ENCODE measurements at regions not wholly inside any gene's neighbourhood (a gene's known extent, or its start where the extent isn't known, plus 50 kb on each side); places are given as distances from the start of the nearest gene placed in this dataset.
A peak's percentile ranks its signal among the peaks of the same experiment; 100 is the strongest.

DNA sequence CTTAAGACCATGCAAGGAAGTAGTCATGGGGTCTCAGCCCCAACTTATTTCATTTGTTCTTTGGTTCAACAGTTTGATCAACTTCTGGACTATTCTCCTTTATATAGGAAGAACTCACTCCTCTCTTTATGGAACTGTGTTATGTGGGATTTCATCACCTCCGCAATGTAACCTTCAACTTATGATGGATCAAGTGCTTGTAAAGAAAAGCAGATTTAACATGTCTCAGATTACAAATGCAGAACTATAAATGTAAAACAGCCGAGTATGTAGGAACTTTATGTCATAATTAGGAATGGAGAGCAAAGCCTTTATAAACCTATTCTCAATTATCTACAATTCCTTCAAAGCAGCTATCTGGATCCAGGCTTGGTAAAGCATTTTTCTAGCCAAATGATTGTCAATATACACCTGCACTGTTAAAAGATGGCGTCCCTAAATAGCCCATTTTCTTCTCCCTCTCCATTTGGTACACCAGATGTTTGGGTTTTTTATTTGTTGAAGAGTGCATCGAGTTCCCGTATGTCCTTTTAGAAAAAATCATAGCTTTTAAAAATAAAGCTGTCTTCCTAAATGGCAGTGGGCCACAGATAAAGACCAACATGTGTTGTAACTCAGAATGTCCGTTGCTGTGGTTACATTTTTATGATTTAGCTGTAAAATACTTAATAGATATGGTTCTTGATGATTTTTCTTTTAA is 985.1 kb upstream of the SLC35B3 start:
- no peak for DNase-seq (ENCODE audit: low read depth)
- in situ Hi-C loops (cut with HindIII; ENCODE audit: low sequenced_read_pairs) = no loop called here
- H3K4me3 ChIP-seq (ENCODE audit: low read depth, low read length) = no peak overlapping the region
- TF ChIP-seq CTCF (IDR thresholded peaks at IDR 0.05; ENCODE audit: low read depth, low read length, missing control alignments) = no peak

DNA sequence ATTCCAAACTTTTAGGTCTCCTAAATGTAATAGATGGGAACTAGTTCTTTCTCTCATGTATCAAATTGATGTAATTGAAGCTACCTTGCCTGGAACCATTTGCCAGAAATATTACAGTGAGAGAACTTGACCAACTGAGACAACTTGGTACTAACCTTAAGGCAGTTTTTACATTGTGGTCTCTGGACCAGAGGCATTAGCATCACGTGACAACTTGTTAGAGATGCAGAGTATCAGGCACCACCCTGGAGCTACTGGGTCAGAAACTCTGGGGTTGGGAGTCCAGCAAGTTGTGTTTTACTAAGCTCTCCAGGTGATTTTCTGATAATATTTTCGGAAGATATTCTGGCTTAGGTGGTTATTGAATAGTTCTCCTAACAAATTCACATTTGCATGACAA is 982.1 kb upstream of the SLC35B3 start:
- no peak for TF ChIP-seq CTCF (IDR thresholded peaks at IDR 0.05; ENCODE audit: low read depth, low read length, missing control alignments)
- in situ Hi-C loops (cut with HindIII; ENCODE audit: low sequenced_read_pairs) = no loop called here

DNA sequence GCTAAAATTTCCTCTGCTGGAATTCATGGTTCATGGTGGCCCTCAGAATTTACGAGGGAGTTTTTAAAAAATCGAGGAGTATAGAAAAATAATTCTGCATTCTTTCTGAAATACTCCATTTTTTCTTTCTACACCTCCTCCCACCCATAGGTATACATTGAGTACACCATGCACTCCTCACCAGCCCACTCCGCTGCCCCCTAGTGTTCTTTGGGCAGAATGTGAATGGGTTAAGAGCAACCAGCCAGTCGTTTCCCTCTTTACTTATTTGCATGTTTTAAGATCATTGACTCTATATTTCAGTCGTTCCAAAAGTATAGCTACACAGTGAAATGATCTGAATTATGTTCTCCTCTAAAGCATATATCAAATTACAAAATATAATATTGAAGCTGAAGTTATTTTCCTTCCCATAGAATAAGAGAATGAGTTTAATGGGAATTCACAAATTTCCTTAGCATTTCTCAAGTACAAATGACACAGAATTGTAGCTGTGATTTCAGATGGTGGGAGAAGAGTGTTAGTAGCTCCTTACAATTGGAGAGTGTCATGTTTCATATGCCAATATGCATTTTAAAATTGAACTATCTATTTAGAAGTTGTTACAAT is 977.7 kb upstream of the SLC35B3 start:
- H3K4me3 ChIP-seq (ENCODE audit: low read depth, low read length) = no peak overlapping the region
- in situ Hi-C loops (cut with HindIII; ENCODE audit: low sequenced_read_pairs) = no loop called here
- TF ChIP-seq CTCF (IDR thresholded peaks at IDR 0.05; ENCODE audit: low read depth, low read length, missing control alignments) = peak; percentile 58
- no peak for DNase-seq (ENCODE audit: low read depth)

More for the DNA sequence above, 982.1 kb upstream of the SLC35B3 start:
- no peak overlapping the region for H3K4me3 ChIP-seq (ENCODE audit: low read depth, low read length)
- no peak for DNase-seq (ENCODE audit: low read depth)

DNA sequence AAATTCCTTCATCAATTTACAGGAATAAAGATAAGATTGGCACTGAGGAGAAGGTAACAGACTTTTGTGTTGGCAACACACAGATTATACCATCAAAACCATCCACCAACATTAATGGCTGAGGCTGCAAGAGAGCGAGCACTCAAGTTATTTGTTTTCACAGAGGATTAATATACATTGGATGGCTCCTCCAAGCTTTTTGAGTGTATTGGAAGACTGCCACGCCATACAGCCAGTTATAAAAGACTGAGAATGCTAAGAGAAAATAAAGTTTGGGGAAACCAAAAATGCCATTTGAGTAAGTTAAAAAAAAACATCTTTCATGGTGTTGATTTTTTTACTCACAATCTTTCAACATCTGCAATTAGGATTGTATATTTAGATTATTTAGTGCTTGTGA is 973.8 kb upstream of the SLC35B3 start:
- DNase-seq (ENCODE audit: low read depth) = no peak
- no peak for TF ChIP-seq CTCF (IDR thresholded peaks at IDR 0.05; ENCODE audit: low read depth, low read length, missing control alignments)
- H3K4me3 ChIP-seq (ENCODE audit: low read depth, low read length) = no peak overlapping the region
- in situ Hi-C loops (cut with HindIII; ENCODE audit: low sequenced_read_pairs) = no loop called here

DNA sequence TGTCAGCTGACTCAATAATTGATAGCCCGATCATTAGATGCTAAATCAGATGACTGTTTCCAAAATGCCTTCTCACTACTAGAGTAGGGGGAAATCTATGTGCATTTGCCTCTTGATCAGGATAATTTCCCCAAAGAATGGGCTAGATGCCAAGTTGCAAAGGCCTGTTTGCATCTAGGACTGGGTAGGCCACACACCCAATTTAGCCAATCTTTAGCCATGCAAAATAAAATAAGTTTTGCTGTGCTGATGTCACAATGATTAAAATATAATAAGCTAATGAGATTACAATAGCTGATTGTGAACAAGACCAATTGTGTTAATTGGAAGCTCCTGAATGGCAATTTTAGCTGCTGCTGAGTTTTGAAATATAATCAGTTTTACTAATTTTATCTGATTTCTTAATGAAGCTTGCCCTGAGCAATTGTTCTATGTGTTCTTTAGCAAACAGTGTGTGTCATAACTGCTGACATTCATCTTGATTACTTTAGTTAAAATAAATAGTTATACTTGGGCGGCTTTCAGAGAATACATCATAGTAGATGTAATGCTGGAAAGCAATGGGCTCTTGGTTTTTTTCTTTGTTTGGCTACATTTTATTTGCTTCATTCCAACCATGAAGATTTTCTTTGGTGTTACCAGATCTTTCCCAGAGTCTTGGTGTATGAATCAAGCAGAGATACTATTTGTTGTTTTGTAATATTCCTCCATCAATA is 973.2 kb upstream of the SLC35B3 start:
- no peak for DNase-seq (ENCODE audit: low read depth)
- TF ChIP-seq CTCF (IDR thresholded peaks at IDR 0.05; ENCODE audit: low read depth, low read length, missing control alignments) = no peak
- in situ Hi-C loops (cut with HindIII; ENCODE audit: low sequenced_read_pairs) = no loop called here
- H3K4me3 ChIP-seq (ENCODE audit: low read depth, low read length) = no peak overlapping the region

DNA sequence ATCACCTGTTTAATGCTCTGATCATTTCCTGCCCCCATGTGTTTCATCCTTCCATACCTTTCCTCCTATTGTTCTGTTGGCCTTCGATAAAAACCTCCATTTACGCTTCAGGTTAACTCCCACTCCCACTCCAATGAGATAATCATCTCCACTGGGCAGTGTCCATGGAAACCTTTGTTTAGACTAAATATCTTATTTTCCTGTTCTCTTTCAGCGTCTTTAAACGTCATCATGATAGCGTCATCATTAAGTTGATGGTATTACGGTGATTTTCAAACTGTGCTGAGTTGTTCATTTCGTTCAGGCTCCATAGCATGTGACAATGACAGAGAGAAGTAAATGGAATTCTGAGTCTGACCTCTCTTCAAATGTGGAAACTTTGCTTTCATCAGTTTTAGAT is 970.5 kb upstream of the SLC35B3 start:
- no peak for DNase-seq (ENCODE audit: low read depth)
- in situ Hi-C loops (cut with HindIII; ENCODE audit: low sequenced_read_pairs) = no loop called here
- no peak for TF ChIP-seq CTCF (IDR thresholded peaks at IDR 0.05; ENCODE audit: low read depth, low read length, missing control alignments)
- H3K4me3 ChIP-seq (ENCODE audit: low read depth, low read length) = no peak overlapping the region
